Coronary artery (tissue), 2 donors: ENCODE measurements at regions not wholly inside any gene's neighbourhood (a gene's known extent, or its start where the extent isn't known, plus 50 kb on each side); places are given as distances from the start of the nearest gene placed in this dataset.
"Not testable (repeated sequence)": the region's sequence is repeated elsewhere in the genome, so short reads cannot be mapped to it uniquely, and the experiment has no call there.

Experiments
- DNase-seq: peaks from one replicate; pipeline ENCODE4 v3.0.0-alpha.2; 2017; ENCODE audit warnings: low spot score
- H3K27ac ChIP-seq, 2 donors: fragments of 200-600 bp; sonication (generic); one replicate each; pipeline ENCODE4 v1.5.1; 2016 to 2019
- H3K4me3 ChIP-seq: fragments of 200-600 bp; sonication (generic); 2 replicates; pipeline ENCODE4 v1.5.1; 2016; ENCODE audit warnings: mild to moderate bottlenecking, moderate library complexity
- TF ChIP-seq, protein P1 (sequence below): fragments of 200-600 bp; sonication (generic); IDR thresholded peaks from one replicate; pipeline ENCODE4 v1.5.1; 2019; ENCODE audit warnings: antibody characterized with exemption

DNA sequence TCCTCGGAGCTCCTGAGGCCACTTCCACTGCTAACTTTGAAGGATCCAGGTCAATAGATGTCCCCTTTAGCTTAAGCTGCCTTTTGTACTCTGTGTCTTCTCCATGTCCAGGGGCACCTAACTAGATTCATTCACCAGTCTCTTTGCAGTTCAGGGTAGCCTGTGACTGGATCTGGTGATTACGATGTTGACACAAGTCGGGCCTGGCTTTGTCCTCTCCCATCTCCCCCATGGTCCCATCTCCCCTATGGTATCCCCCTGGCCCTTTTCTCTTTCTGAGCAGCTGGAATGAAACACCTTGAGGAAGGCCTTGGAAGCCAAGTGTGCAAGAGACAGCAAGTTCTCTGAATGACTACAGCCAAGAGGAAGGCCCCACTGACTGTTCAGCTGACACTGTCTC, 417.9 kb upstream of the SMIM21 start:
- Histone ChIP-seq H3K4me3 (no peak overlapping the region), H3K27ac (no peak overlapping the region)
- DNase-seq, result no peak
- TF ChIP-seq, protein P1, sequence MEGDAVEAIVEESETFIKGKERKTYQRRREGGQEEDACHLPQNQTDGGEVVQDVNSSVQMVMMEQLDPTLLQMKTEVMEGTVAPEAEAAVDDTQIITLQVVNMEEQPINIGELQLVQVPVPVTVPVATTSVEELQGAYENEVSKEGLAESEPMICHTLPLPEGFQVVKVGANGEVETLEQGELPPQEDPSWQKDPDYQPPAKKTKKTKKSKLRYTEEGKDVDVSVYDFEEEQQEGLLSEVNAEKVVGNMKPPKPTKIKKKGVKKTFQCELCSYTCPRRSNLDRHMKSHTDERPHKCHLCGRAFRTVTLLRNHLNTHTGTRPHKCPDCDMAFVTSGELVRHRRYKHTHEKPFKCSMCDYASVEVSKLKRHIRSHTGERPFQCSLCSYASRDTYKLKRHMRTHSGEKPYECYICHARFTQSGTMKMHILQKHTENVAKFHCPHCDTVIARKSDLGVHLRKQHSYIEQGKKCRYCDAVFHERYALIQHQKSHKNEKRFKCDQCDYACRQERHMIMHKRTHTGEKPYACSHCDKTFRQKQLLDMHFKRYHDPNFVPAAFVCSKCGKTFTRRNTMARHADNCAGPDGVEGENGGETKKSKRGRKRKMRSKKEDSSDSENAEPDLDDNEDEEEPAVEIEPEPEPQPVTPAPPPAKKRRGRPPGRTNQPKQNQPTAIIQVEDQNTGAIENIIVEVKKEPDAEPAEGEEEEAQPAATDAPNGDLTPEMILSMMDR, result no peak

DNA sequence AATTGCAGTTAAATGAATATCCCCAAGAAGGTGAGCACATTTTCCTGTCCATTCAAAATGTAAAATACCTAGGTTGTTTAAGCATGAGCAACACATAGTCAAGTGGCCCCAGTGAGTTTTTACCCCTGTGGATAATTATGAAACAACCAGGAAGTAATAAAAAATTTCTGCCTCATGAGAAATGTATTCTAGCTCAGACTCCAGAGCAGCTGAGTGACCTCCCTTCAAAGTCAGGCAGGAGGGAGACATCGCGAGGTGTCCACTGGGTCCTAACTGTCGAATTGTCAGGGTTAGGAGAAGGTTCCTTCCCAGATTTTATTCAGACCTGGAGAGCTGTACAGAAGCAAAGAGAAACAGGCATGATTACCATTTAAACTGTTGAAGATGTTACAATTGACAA, 416.6 kb upstream of the SMIM21 start:
- no peak for DNase-seq
- TF ChIP-seq, protein P1, result no peak
- Histone ChIP-seq H3K27ac (no peak overlapping the region), H3K4me3 (no peak overlapping the region)

DNA sequence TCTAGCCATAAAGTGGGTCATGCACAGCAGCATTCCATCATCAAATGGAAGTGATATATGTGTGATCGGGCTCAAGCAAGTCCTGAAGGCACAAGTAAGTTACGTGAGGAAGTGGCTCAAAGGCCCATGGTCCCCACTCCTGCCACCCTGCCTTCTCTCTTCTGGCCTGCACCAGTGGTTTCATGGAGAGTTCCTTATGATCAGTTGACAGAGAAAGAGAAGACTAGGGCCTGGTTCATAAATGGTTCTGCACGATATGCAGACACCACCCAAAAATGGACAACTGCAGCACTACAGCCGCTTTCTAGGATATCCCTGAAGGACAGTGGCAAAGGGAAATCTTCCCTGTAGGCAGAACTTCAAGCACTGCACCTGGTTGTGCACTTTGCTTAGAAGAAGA, 412.6 kb upstream of the SMIM21 start:
- Histone ChIP-seq H3K4me3 (no peak overlapping the region), H3K27ac (no peak overlapping the region)
- TF ChIP-seq, protein P1, result no peak
- no peak for DNase-seq

DNA sequence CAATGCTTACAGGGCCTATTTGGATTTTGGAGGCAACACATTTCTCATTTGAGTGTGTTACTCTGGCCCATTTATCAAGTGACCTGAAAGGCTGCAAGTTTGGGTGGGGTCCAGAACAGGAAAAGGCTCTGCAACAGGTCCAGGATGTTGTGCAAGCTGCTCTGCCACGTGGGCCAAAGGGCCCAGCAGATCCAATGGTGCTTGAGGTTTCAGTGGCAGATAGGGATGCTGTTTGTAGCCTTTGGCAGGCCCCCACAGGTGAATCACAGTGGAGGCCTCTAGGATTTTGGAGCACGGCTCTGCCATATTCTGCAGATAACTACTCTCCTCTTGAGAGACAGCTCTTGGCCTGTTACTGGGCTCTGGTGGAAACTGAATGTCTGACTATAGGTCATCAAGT, 412.2 kb upstream of the SMIM21 start:
- H3K4me3 ChIP-seq, DNase-seq, H3K27ac ChIP-seq: not testable (repeated sequence)

DNA sequence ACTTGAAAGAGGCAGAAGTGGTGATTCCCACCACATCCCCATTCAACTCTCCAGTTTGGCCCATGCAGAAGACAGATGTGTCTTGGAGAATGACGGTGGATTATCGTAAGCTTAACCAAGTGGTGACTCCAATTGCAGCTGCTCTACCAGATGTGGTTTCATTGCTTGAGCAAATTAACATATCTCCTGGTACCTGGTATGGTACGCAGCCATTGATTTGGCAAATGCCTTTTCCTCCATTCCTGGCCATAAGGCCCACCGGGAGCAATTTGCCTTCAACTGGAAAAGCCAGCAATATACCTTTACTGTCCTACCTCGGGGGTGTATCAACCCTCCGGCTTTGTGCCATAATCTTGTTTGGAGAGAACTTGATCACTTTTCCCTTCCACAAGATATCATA, 411.5 kb upstream of the SMIM21 start:
- TF ChIP-seq, protein P1, result no peak
- H3K27ac ChIP-seq, result no peak overlapping the region
- no peak overlapping the region for H3K4me3 ChIP-seq
- no peak for DNase-seq

DNA sequence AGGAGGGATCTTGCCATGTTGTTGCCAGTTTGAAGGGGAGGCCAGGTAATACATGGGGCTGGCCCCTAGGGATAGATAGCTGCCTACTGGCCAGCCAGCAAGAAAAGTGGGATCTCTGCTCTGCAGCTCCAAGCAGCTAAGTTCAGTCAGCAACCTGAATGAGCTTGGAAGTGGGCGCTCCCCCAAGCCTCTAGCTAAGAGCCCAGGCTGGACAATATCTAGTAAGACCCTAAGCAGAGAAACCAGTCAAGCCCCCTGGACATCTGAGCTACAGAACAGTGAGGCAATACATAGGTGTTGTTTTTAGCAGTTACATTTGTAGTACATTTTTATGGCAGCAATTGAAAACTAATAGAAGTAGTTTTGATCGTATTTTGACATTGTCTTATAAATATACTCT, 409.8 kb upstream of the SMIM21 start:
- Histone ChIP-seq H3K4me3 (no peak overlapping the region), H3K27ac (no peak overlapping the region)
- DNase-seq, result no peak
- TF ChIP-seq, protein P1, result no peak

DNA sequence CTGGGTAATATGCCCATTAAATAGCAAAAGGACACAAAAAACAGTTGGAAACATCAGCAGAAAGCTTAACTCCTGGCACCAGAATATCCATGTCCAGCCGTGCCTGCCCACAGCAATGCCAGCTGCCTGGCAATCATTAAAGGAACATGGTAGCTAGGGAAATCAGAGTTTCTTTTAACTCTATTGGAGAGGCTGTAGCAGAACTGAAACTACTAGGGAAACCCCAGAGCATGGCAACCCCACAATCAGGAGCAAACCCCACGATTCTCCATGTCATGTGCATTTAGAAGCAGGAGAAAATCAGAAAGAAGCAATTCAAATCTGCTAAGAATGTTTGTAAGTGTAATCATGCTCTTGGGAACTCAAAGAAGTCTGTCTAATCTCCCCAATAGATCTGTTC, 409.0 kb upstream of the SMIM21 start:
- DNase-seq, result no peak
- TF ChIP-seq, protein P1, result no peak
- no peak overlapping the region for H3K27ac ChIP-seq
- no peak overlapping the region for H3K4me3 ChIP-seq

DNA sequence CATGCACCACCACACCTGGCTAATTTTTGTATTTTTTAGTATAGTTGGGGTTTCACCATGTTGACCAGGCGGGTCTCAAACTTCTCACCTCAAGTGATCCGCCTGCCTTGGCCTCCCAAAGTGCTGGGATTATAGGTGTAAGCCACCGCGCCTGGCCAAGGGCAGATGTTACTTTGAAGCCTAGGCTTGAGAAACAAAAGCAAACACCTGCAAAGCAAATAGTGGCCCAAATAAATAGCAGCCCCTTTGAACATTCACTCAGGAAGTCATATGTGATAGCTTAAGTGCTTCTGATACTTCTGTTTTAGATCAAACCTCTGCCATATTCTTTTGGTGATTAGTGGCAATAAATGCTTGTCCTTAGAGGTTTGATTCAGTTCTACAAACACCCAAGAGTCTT, 404.5 kb upstream of the SMIM21 start:
- H3K4me3 ChIP-seq, result no peak overlapping the region
- TF ChIP-seq, protein P1, result no peak
- no peak for DNase-seq
- no peak overlapping the region for H3K27ac ChIP-seq
